Esophagus squamous epithelium (tissue), 4 donors: ENCODE measurements at regions not wholly inside any gene's neighbourhood (a gene's known extent, or its start where the extent isn't known, plus 50 kb on each side); places are given as distances from the start of the nearest gene placed in this dataset.

ENCODE experiments used
- CTCF ChIP-seq, 6 experiments: fragments of 450-650 bp in 4 of 6; fragments of 200-600 bp in 2 of 6; sonication (generic) in 2 of 6; IDR thresholded peaks; one replicate each; pipeline ENCODE4 v1.5.1; 2016 to 2019; ENCODE audit warnings: antibody characterized with exemption in 6 of 6, mild to moderate bottlenecking in 4 of 6, moderate library complexity in 4 of 6
- POLR2A ChIP-seq, 4 donors: fragments of 450-650 bp; IDR thresholded peaks; one replicate each; pipeline ENCODE4 v1.6.1; 2017; ENCODE audit warnings: antibody characterized with exemption in 4 of 4, mild to moderate bottlenecking in 4 of 4, moderate library complexity in 3 of 4

- TF ChIP-seq CTCF (IDR thresholded peaks at IDR 0.05) (no peak), POLR2A (IDR thresholded peaks at IDR 0.05) (no peak)
Measured at GRCh38 chr16:59263955-59264354, 529.8 kb upstream of the GOT2 start.
